ENCODE measurements at regions not wholly inside any gene's neighbourhood (a gene's known extent, or its start where the extent isn't known, plus 50 kb on each side); places are given as distances from the start of the nearest gene placed in this dataset.

GRCh38 chr15:62539236-62539635 is 374.2 kb upstream of the C2CD4B start:
- no peak for TF ChIP-seq CTCF (conservative IDR thresholded peaks at IDR 0.05; ENCODE audit: low read length)
- no peak for TF ChIP-seq EZH2phosphoT487 (IDR thresholded peaks at IDR 0.05; ENCODE audit: borderline replicate concordance, low read depth, low read length)
